Neural crest cell (in vitro differentiated cells): ENCODE measurements at regions not wholly inside any gene's neighbourhood (a gene's known extent, or its start where the extent isn't known, plus 50 kb on each side); places are given as distances from the start of the nearest gene placed in this dataset.

Experiments used
- DNase-seq: peaks from one replicate; pipeline ENCODE4 v3.0.0; 2021; ENCODE audit warnings: low read depth, mixed read lengths, low spot score
- H3K27ac Mint-ChIP-seq: one replicate; pipeline ENCODE4 v1.8.0; 2021; ENCODE audit warnings: mild to moderate bottlenecking, mixed read lengths; ENCODE audit not compliant: unreplicated experiment
- H3K27me3 Mint-ChIP-seq: 2 replicates; pipeline ENCODE4 v1.8.0; 2021; ENCODE audit warnings: low read depth, mild to moderate bottlenecking, mixed read lengths
- H3K36me3 Mint-ChIP-seq: 2 replicates; pipeline ENCODE4 v1.8.0; 2021; ENCODE audit warnings: low read depth, mild to moderate bottlenecking, mixed read lengths
- H3K4me1 Mint-ChIP-seq: 2 replicates; pipeline ENCODE4 v1.8.0; 2021; ENCODE audit warnings: mixed read lengths
- H3K4me3 Mint-ChIP-seq: one replicate; pipeline ENCODE4 v1.8.0; 2021; ENCODE audit warnings: mild to moderate bottlenecking, mixed read lengths
- H3K9me3 Mint-ChIP-seq: 2 replicates; pipeline ENCODE4 v1.8.0; 2021; ENCODE audit warnings: mixed read lengths
- CTCF ChIP-seq: fragments of 200-600 bp; sonication (generic); conservative IDR thresholded peaks from 2 replicates; pipeline ENCODE4 v1.5.0; 2021; ENCODE audit warnings: antibody characterized with exemption, mild to moderate bottlenecking

- Mint-ChIP-seq H3K9me3 (no peaks in the 10 kb centered on the region), H3K4me3 (no peak overlapping the region), H3K27me3 (no peaks in the 10 kb centered on the region), H3K4me1 (peaks cover 23% of the 10 kb centered on the region), H3K36me3 (no peaks in the 10 kb centered on the region), H3K27ac (no peak overlapping the region)
- TF ChIP-seq CTCF: no peak
- no peak for DNase-seq
Observed at GRCh38 chr7:31458203-31458602, 55.7 kb upstream of the ITPRID1 start.

GRCh38 chr7:31462636-31463035 is 51.3 kb upstream of the ITPRID1 start:
- peaks cover 18% of the 10 kb centered on the region for H3K4me1 Mint-ChIP-seq
- peaks cover 14% of the 10 kb centered on the region for H3K27me3 Mint-ChIP-seq
- no peak overlapping the region for H3K4me3 Mint-ChIP-seq
- TF ChIP-seq CTCF: no peak
- H3K27ac Mint-ChIP-seq: no peak overlapping the region
- H3K9me3 Mint-ChIP-seq: no peaks in the 10 kb centered on the region
- H3K36me3 Mint-ChIP-seq: no peaks in the 10 kb centered on the region
- DNase-seq: no peak
